CD14-positive monocyte (primary cell): ENCODE measurements at regions not wholly inside any gene's neighbourhood (a gene's known extent, or its start where the extent isn't known, plus 50 kb on each side); places are given as distances from the start of the nearest gene placed in this dataset.

Experiments
- DNase-seq, 3 donors: peaks; one replicate each; pipeline ENCODE4 v3.0.0-alpha.2; 2011 to 2022
- H2AFZ ChIP-seq: 2 replicates; pipeline ENCODE4 v1.6.0; 2012; ENCODE audit warnings: mild to moderate bottlenecking, low read depth, low read length, inconsistent platforms; ENCODE audit not compliant: insufficient read depth, poor library complexity, severe bottlenecking
- H3K27ac ChIP-seq, 2 donors: 1 replicate in 1 of 2; 2 replicates in 1 of 2; pipeline ENCODE4 v1.5.1; 2012 to 2013; ENCODE audit warnings: low read length in 2 of 2, control low read depth in 1 of 2, inconsistent platforms in 1 of 2, low read depth in 1 of 2, mild to moderate bottlenecking in 1 of 2
- H3K27me3 ChIP-seq, 2 donors: one replicate each; pipeline versions ENCODE4 v1.6.0 to v1.6.1; 2011 to 2013; ENCODE audit warnings: low read length in 2 of 2; ENCODE audit not compliant: control insufficient read depth in 2 of 2, insufficient read depth in 2 of 2
- H3K36me3 ChIP-seq, 2 donors: replicated peaks in 1 of 2; 1 replicate in 1 of 2; 2 replicates in 1 of 2; pipeline versions ENCODE4 v1.5.1 to v1.6.1; 2012 to 2013; ENCODE audit warnings: low read length in 2 of 2, control low read depth in 1 of 2, inconsistent platforms in 1 of 2, mild to moderate bottlenecking in 1 of 2; ENCODE audit not compliant: insufficient read depth in 2 of 2, control insufficient read depth in 1 of 2
- H3K4me1 ChIP-seq, 2 donors: 1 replicate in 1 of 2; 2 replicates in 1 of 2; pipeline versions ENCODE4 v1.5.1 to v1.6.1; 2012 to 2013; ENCODE audit warnings: low read length in 2 of 2, control low read depth in 1 of 2, inconsistent platforms in 1 of 2, mild to moderate bottlenecking in 1 of 2, moderate library complexity in 1 of 2; ENCODE audit not compliant: insufficient read depth in 2 of 2, control insufficient read depth in 1 of 2
- H3K4me2 ChIP-seq: replicated peaks from 2 replicates; pipeline ENCODE3; 2012; ENCODE audit warnings: low read length, moderate library complexity, mild to moderate bottlenecking; ENCODE audit not compliant: poor library complexity, severe bottlenecking; ENCODE audit errors: extremely low read depth
- H3K4me3 ChIP-seq, 3 experiments: fragments of 200-600 bp in 1 of 3; sonication (generic) in 1 of 3; replicated peaks in 1 of 3; 1 replicate in 2 of 3; 2 replicates in 1 of 3; pipeline ENCODE4 v1.5.1; 2011 to 2013; ENCODE audit warnings: low read length in 3 of 3, mild to moderate bottlenecking in 3 of 3, control low read depth in 2 of 3, low read depth in 2 of 3, inconsistent platforms in 1 of 3, moderate library complexity in 1 of 3
- H3K79me2 ChIP-seq: 2 replicates; pipeline ENCODE4 v1.6.0; 2012; ENCODE audit warnings: mild to moderate bottlenecking, control low read depth, inconsistent platforms, low read length, moderate library complexity; ENCODE audit not compliant: insufficient read depth
- H3K9ac ChIP-seq: 2 replicates; pipeline ENCODE4 v1.6.0; 2017; ENCODE audit warnings: low read length, mild to moderate bottlenecking; ENCODE audit not compliant: insufficient read depth, poor library complexity, severe bottlenecking
- H3K9me3 ChIP-seq, 2 donors: replicated peaks in 1 of 2; 1 replicate in 1 of 2; 2 replicates in 1 of 2; pipeline versions ENCODE4 v1.5.1 to v1.6.1; 2012 to 2013; ENCODE audit warnings: low read length in 2 of 2, control low read depth in 1 of 2; ENCODE audit not compliant: control insufficient read depth in 1 of 2, insufficient read depth in 1 of 2
- H4K20me1 ChIP-seq: 2 replicates; pipeline ENCODE4 v1.6.0; 2012; ENCODE audit warnings: mild to moderate bottlenecking, low read length, control low read depth, moderate library complexity; ENCODE audit not compliant: insufficient read depth
- H3K27ac Mint-ChIP-seq, 7 donors: one replicate each; pipeline ENCODE4 v1.8.0; 2020; ENCODE audit warnings: mild to moderate bottlenecking in 7 of 7, mixed read lengths in 7 of 7, moderate library complexity in 6 of 7, inconsistent platforms in 2 of 7
- H3K27me3 Mint-ChIP-seq, 3 donors: one replicate each; pipeline ENCODE4 v1.8.0; 2021 to 2022; ENCODE audit warnings: low read depth in 3 of 3, mild to moderate bottlenecking in 3 of 3, mixed read lengths in 3 of 3, moderate library complexity in 3 of 3, inconsistent platforms in 1 of 3
- H3K36me3 Mint-ChIP-seq, 2 donors: one replicate each; pipeline ENCODE4 v1.8.0; 2020; ENCODE audit warnings: mixed read lengths in 2 of 2, inconsistent platforms in 1 of 2, mild to moderate bottlenecking in 1 of 2
- H3K4me1 Mint-ChIP-seq: one replicate; pipeline ENCODE4 v1.8.0; 2020; ENCODE audit warnings: mild to moderate bottlenecking, mixed read lengths
- H3K4me3 Mint-ChIP-seq, 2 donors: one replicate each; pipeline ENCODE4 v1.8.0; 2020; ENCODE audit warnings: mild to moderate bottlenecking in 2 of 2, mixed read lengths in 2 of 2, moderate library complexity in 1 of 2
- H3K9me3 Mint-ChIP-seq, 7 donors: one replicate each; pipeline ENCODE4 v1.8.0; 2020 to 2022; ENCODE audit warnings: mixed read lengths in 7 of 7, mild to moderate bottlenecking in 6 of 7, moderate library complexity in 6 of 7, inconsistent platforms in 2 of 7
- WGBS: methylation state at CpG from one replicate; pipeline ENCODE4 v1.1.5; 2013; ENCODE audit warnings: missing lambda C conversion rate; ENCODE audit not compliant: insufficient coverage; 5-methylcytosine and 5-hydroxymethylcytosine counted together
- intact Hi-C, 2 donors: fragments of 100-400 bp; cut with micrococcal nuclease; formaldehyde crosslinking; loops; one replicate each; pipeline versions ENCODE4 v1.15.0 to v1.15.1; 2023
- TF ChIP-seq, protein P1 (sequence below): fragments of 200-600 bp; IDR thresholded peaks from one replicate; pipeline ENCODE4 v1.8.0; 2022; ENCODE audit warnings: antibody characterized with exemption, mild to moderate bottlenecking

DNA sequence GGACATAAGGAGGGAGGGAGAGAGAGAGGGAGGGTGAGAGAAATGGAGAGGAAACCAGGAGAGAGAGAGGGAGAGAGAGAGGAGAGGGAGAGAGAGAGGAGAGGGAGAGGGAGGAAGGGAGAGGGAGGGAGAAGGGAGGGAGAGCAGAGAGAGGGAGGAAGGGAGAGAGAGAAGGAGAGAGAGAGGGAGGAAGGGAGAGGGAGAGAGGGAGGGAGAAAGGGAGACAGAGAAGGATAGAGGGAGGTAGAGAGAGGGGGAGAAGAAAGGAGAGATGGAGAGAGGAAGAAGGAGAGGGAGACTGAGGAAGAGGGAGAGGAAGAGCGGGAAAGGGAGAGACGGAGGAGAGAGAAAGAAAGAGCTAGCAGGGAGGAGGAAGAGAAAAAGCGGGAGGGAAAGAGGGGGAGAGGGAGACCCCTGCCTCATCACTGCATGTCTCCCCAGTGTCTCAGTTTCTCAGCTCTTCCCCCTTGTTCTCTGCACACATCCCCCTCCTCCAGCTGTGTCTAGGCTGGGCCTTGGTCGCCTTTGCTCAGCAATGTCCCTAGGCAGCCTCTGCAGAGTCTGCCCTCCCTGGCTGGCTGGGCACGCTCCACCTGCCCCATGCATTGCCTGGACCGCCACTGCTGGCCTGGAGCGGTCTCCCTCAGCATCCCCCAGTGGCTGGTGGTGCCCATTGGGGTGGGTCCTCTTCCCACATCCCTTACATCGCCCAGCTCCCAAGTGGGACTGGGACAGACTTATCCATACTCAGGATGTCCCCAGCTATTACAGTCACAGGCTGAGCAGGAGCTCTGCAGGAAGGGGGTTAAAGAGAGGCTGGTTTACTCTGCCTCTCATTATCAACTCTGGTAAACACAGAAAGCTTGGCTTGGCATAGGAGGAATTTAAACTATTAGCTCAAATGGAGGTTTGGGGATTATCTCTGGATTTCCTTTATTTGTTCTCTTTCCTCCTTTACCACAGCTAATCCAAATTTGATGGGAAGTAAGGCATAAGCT is 85.7 kb upstream of the APCDD1 start:
- H3K27ac Mint-ChIP-seq, result peak overlapping the region in 3 of 7 donors; percentile 31 to 83 (median 57)
- no peaks in the 10 kb centered on the region for H3K36me3 ChIP-seq
- peaks cover 29 to 30% of the 10 kb centered on the region in 2 donors for H3K4me1 ChIP-seq
- H3K4me2 ChIP-seq, result no peak overlapping the region
- H3K27ac ChIP-seq, result peak overlapping the region in 1 of 2 donors; percentile 30
- no peaks in the 10 kb centered on the region for H3K79me2 ChIP-seq
- H3K4me1 Mint-ChIP-seq, result peaks cover 22% of the 10 kb centered on the region
- no peak overlapping the region for H2AFZ ChIP-seq
- DNase-seq, result no peak
- 100% methylated on average over 4 of the region's 8 CpGs for WGBS
- H3K4me3 ChIP-seq, result no peak overlapping the region
- H3K9me3 Mint-ChIP-seq, result peaks cover 7 to 12% (median 10%) of the 10 kb centered on the region in 7 donors
- no peak overlapping the region for H3K4me3 Mint-ChIP-seq
- H3K27me3 Mint-ChIP-seq, result no peaks in the 10 kb centered on the region
- H3K9ac ChIP-seq, result no peak overlapping the region
- no peaks in the 10 kb centered on the region for H4K20me1 ChIP-seq
- intact Hi-C loops, result loop anchor here in 1 of 2 donors (5.0 kb wide), 1 partner anchor 34 kb away; no protein-coding TSS in a partner anchor
- H3K27me3 ChIP-seq, result no peaks in the 10 kb centered on the region
- H3K9me3 ChIP-seq, result peaks cover 6 to 11% of the 10 kb centered on the region in 2 donors
- peaks cover 0 to 3% of the 10 kb centered on the region in 2 donors for H3K36me3 Mint-ChIP-seq
- TF ChIP-seq, protein P1, sequence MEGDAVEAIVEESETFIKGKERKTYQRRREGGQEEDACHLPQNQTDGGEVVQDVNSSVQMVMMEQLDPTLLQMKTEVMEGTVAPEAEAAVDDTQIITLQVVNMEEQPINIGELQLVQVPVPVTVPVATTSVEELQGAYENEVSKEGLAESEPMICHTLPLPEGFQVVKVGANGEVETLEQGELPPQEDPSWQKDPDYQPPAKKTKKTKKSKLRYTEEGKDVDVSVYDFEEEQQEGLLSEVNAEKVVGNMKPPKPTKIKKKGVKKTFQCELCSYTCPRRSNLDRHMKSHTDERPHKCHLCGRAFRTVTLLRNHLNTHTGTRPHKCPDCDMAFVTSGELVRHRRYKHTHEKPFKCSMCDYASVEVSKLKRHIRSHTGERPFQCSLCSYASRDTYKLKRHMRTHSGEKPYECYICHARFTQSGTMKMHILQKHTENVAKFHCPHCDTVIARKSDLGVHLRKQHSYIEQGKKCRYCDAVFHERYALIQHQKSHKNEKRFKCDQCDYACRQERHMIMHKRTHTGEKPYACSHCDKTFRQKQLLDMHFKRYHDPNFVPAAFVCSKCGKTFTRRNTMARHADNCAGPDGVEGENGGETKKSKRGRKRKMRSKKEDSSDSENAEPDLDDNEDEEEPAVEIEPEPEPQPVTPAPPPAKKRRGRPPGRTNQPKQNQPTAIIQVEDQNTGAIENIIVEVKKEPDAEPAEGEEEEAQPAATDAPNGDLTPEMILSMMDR, result no peak

DNA sequence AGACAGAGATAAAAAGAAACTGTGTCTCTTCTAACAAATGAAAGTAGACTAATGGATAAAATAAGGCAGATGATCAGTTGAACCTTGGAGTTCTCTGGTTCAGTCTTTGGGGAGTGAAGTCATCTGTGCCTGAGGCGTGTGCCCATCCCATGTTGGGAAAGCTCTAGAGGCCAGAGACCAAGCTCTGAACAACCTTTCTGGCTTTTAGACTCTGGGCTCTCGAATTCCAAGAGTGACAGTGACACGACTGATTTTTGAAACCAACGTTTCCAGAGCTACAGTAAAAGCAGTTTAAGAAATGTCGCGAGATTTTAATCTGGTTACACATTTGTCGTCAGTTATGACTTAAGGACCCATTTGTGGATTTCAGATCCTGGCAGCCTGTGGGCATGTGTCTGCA is 83.7 kb upstream of the APCDD1 start:
- H3K27me3 Mint-ChIP-seq, result no peaks in the 10 kb centered on the region
- 95% methylated on average over 7 of the region's 7 CpGs for WGBS

More for the DNA sequence above, 83.7 kb upstream of the APCDD1 start:
- TF ChIP-seq, protein P1, result no peak
- H4K20me1 ChIP-seq, result no peaks in the 10 kb centered on the region
- H3K4me3 ChIP-seq, result no peak overlapping the region
- intact Hi-C loops, result no loop called here
- no peaks in the 10 kb centered on the region for H3K36me3 ChIP-seq
- H3K4me1 ChIP-seq, result peaks cover 30% of the 10 kb centered on the region in 2 donors
- H3K27ac ChIP-seq, result no peak overlapping the region
- no peak overlapping the region for H3K4me2 ChIP-seq
- H3K9me3 ChIP-seq, result no peaks in the 10 kb centered on the region
- Mint-ChIP-seq H3K9me3 (peaks cover 0 to 3% (median 0%) of the 10 kb centered on the region in 7 donors), H3K4me3 (no peak overlapping the region), H3K4me1 (peaks cover 22% of the 10 kb centered on the region), H3K36me3 (no peaks in the 10 kb centered on the region), H3K27ac (no peak overlapping the region)
- no peak overlapping the region for H2AFZ ChIP-seq
- no peak for DNase-seq
- H3K27me3 ChIP-seq, result no peaks in the 10 kb centered on the region
- no peaks in the 10 kb centered on the region for H3K79me2 ChIP-seq
- no peak overlapping the region for H3K9ac ChIP-seq
